ENCODE measurements at regions not wholly inside any gene's neighbourhood (a gene's known extent, or its start where the extent isn't known, plus 50 kb on each side); places are given as distances from the start of the nearest gene placed in this dataset.

GRCh38 chr4:122100508-122100907 lies 51.6 kb upstream of the BLTP1 start:
- TF ChIP-seq CTCF (IDR thresholded peaks at IDR 0.05 in 4 of 5, conservative IDR thresholded peaks at IDR 0.05 in 1 of 5) (no peak), POLR2A (IDR thresholded peaks at IDR 0.05) (no peak)

All from gastrocnemius medialis (tissue), 4 donors.